ENCODE measurements at regions not wholly inside any gene's neighbourhood (a gene's known extent, or its start where the extent isn't known, plus 50 kb on each side); places are given as distances from the start of the nearest gene placed in this dataset.

DNA sequence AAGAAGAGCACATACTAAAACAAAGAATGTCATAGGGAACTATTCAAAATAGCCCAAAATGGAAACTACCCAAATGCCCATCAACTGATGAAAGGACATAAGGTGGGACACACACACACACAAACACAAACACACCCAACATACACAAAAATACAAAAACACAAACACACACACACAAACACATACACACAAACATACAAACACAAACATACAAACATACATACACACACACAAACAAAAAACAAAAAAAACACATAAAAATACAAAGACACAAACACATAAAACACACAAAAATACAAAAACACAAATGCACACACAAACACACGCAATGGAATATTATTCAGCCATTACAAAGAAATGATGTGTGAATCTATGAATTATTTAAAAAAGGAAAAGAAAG lies 203.6 kb downstream of the ERMARD start:
- no peak for DNase-seq
- peaks cover 0 to 3% (median 0%) of the 10 kb centered on the region in 4 donors for H3K4me1 ChIP-seq
- TF ChIP-seq, protein P1, sequence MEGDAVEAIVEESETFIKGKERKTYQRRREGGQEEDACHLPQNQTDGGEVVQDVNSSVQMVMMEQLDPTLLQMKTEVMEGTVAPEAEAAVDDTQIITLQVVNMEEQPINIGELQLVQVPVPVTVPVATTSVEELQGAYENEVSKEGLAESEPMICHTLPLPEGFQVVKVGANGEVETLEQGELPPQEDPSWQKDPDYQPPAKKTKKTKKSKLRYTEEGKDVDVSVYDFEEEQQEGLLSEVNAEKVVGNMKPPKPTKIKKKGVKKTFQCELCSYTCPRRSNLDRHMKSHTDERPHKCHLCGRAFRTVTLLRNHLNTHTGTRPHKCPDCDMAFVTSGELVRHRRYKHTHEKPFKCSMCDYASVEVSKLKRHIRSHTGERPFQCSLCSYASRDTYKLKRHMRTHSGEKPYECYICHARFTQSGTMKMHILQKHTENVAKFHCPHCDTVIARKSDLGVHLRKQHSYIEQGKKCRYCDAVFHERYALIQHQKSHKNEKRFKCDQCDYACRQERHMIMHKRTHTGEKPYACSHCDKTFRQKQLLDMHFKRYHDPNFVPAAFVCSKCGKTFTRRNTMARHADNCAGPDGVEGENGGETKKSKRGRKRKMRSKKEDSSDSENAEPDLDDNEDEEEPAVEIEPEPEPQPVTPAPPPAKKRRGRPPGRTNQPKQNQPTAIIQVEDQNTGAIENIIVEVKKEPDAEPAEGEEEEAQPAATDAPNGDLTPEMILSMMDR (IDR thresholded peaks at IDR 0.05): no peak
- no peak for TF ChIP-seq POLR2AphosphoS5 (IDR thresholded peaks at IDR 0.05)
- TF ChIP-seq EP300 (IDR thresholded peaks at IDR 0.05): no peak
- no peak for TF ChIP-seq POLR2A (IDR thresholded peaks at IDR 0.05)
- 96% methylated on average over 1 of the region's 1 CpG for WGBS, 2 donors
- intact Hi-C loops (cut with DNase I): no loop called here
- H3K9me3 ChIP-seq: no peaks in the 10 kb centered on the region
- H3K27ac ChIP-seq: no peak overlapping the region
- H3K36me3 ChIP-seq: no peaks in the 10 kb centered on the region
- peaks cover 0 to 5% (median 2%) of the 10 kb centered on the region in 3 donors for H3K27me3 ChIP-seq
- no peak overlapping the region for H3K4me3 ChIP-seq

DNA sequence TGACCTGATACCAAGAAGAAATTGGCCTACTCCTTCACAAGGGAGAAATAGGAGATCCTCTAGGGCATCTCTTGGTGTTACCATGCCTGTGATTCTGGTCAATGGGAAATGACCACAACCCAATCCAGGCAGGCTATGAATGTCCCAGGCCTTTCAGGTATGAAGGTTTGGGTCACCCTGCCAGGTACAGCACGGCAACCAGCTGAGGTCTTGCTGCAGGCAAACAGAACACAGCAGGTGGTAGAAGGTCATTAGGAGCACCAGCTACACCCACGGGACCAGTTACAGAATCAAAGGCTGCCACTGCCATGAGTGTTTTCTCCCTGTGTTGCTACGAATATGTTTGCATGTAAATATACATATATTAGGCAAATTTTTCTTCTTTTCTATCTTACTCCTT lies 202.3 kb downstream of the ERMARD start:
- H3K27ac ChIP-seq: no peak overlapping the region

DNA sequence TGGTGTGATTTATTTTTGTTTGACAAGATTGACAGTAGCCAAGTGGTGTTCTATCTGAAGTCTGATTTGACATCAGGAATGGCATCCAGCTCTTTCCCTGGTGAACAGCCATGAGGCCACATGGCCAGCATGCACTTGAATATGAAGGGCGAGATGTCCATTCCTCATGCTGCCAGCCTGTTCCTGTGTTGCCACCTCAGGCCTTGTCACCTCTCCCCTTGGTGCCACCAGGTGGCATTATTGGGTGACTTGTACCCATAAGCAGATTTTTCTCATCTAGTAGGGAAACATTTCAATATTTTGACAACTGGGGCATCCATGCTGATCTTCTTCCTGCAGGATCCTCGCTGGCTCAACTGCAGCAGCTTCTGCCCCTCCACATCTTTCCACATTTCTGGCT lies 199.1 kb downstream of the ERMARD start:
- H3K36me3 ChIP-seq: no peaks in the 10 kb centered on the region
- no peak for DNase-seq
- no peak overlapping the region for H3K4me3 ChIP-seq
- H3K27me3 ChIP-seq: no peaks in the 10 kb centered on the region
- WGBS, 2 donors: 65 to 69% methylated on average over 2 of the region's 2 CpGs
- no peak overlapping the region for H3K27ac ChIP-seq
- TF ChIP-seq EP300 (IDR thresholded peaks at IDR 0.05) (no peak), POLR2A (IDR thresholded peaks at IDR 0.05) (no peak), POLR2AphosphoS5 (IDR thresholded peaks at IDR 0.05) (no peak)
- TF ChIP-seq, protein P1 (IDR thresholded peaks at IDR 0.05): no peak
- no peaks in the 10 kb centered on the region for H3K9me3 ChIP-seq
- intact Hi-C loops (cut with DNase I): no loop called here
- H3K4me1 ChIP-seq: no peaks in the 10 kb centered on the region

More for the DNA sequence above, 202.3 kb downstream of the ERMARD start:
- no peak for DNase-seq
- WGBS, 2 donors: 62 to 75% methylated on average over 3 of the region's 3 CpGs
- TF ChIP-seq, protein P1 (IDR thresholded peaks at IDR 0.05): no peak
- no peak for TF ChIP-seq POLR2A (IDR thresholded peaks at IDR 0.05)
- TF ChIP-seq POLR2AphosphoS5 (IDR thresholded peaks at IDR 0.05): no peak
- no peak for TF ChIP-seq EP300 (IDR thresholded peaks at IDR 0.05)
- H3K9me3 ChIP-seq: no peaks in the 10 kb centered on the region
- no peaks in the 10 kb centered on the region for H3K36me3 ChIP-seq
- no peaks in the 10 kb centered on the region for H3K27me3 ChIP-seq
- H3K4me1 ChIP-seq: no peaks in the 10 kb centered on the region
- no peak overlapping the region for H3K4me3 ChIP-seq
- intact Hi-C loops (cut with DNase I): no loop called here

DNA sequence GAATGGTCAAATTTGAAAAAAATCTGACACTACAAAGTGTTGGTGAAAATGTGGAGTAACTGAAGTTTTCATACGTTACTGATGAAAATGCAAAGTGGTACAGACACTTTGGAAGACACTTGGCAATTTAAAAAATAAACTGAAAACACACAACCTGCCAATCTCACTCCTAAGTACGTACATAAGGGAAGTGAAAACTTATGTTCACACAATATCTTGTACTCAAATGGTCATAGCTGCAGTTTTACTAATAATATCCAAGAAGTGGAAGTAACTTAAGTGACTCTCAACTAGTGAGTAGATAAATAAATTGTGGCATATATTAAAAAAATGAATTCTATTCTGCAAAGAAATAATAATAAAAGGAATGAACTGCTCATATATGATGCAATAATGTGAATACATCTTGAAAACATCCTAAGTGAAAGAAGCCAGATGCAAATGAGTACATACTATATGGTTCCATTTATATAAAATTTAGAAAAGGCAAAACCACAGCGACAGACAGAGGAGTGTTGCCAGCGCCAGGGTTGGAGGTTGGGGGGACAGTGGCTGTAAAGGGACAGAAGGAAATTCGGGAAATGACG lies 198.2 kb downstream of the ERMARD start:
- no peaks in the 10 kb centered on the region for H3K4me1 ChIP-seq
- WGBS, 2 donors: 77 to 84% methylated on average over 6 of the region's 6 CpGs
- intact Hi-C loops (cut with DNase I): no loop called here
- no peak overlapping the region for H3K4me3 ChIP-seq
- no peak for DNase-seq
- H3K9me3 ChIP-seq: no peaks in the 10 kb centered on the region
- no peaks in the 10 kb centered on the region for H3K36me3 ChIP-seq
- H3K27me3 ChIP-seq: no peaks in the 10 kb centered on the region
- TF ChIP-seq POLR2A (IDR thresholded peaks at IDR 0.05) (no peak), EP300 (IDR thresholded peaks at IDR 0.05) (no peak), POLR2AphosphoS5 (IDR thresholded peaks at IDR 0.05) (no peak)
- TF ChIP-seq, protein P1 (IDR thresholded peaks at IDR 0.05): no peak
- no peak overlapping the region for H3K27ac ChIP-seq

DNA sequence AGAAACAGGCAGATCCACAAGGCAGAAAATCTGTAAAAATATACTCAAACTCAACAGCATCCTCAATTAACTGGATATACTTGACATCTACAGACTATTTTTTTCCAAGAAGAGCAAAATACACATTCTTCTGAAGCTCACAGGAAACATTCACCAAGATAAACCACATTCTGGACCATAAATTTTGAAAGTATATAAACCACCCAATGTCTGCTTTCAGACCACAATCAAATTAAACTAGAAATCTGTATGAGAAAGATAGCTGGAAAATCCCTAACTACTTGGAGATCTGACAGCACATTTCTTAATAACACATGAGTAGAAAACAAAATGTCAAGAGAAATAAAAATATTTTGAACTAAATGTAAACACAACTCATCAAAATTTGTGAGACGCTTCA lies 195.5 kb downstream of the ERMARD start:
- H3K36me3 ChIP-seq: no peaks in the 10 kb centered on the region
- no peaks in the 10 kb centered on the region for H3K4me1 ChIP-seq
- TF ChIP-seq POLR2A (IDR thresholded peaks at IDR 0.05): no peak
- TF ChIP-seq EP300 (IDR thresholded peaks at IDR 0.05): no peak
- TF ChIP-seq, protein P1 (IDR thresholded peaks at IDR 0.05): no peak
- no peak for TF ChIP-seq POLR2AphosphoS5 (IDR thresholded peaks at IDR 0.05)
- intact Hi-C loops (cut with DNase I): no loop called here
- no peak overlapping the region for H3K4me3 ChIP-seq
- 55 to 83% methylated on average over 1 of the region's 1 CpG for WGBS, 2 donors
- no peaks in the 10 kb centered on the region for H3K9me3 ChIP-seq
- no peaks in the 10 kb centered on the region for H3K27me3 ChIP-seq
- H3K27ac ChIP-seq: no peak overlapping the region
- no peak for DNase-seq
